ENCODE measurements at regions not wholly inside any gene's neighbourhood (a gene's known extent, or its start where the extent isn't known, plus 50 kb on each side); places are given as distances from the start of the nearest gene placed in this dataset.

DNA sequence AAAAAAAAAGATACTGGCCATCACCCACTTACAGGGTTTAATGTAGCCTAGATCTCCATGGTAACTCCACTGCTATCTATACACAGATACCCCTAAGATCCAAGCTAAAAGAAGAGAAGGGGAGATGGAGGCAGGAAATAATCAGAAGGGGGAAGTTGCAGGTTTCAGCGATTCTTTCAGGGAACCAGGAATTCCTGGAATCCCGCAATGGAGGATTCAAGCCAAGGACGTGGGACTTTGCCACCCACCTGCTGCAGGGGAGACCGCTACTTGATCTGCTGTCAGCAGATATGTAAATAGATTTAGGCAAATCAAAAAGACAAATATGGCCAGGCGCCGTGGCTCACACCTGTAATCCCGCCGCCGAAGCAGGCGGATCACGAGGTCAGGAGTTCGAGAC, 121.1 kb downstream of the AIPL1 start:
- no peak for TF ChIP-seq EZH2phosphoT487 (IDR thresholded peaks at IDR 0.05; ENCODE audit: low read depth, severe bottlenecking, unreplicated experiment)
- TF ChIP-seq, protein P1, sequence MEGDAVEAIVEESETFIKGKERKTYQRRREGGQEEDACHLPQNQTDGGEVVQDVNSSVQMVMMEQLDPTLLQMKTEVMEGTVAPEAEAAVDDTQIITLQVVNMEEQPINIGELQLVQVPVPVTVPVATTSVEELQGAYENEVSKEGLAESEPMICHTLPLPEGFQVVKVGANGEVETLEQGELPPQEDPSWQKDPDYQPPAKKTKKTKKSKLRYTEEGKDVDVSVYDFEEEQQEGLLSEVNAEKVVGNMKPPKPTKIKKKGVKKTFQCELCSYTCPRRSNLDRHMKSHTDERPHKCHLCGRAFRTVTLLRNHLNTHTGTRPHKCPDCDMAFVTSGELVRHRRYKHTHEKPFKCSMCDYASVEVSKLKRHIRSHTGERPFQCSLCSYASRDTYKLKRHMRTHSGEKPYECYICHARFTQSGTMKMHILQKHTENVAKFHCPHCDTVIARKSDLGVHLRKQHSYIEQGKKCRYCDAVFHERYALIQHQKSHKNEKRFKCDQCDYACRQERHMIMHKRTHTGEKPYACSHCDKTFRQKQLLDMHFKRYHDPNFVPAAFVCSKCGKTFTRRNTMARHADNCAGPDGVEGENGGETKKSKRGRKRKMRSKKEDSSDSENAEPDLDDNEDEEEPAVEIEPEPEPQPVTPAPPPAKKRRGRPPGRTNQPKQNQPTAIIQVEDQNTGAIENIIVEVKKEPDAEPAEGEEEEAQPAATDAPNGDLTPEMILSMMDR (IDR thresholded peaks at IDR 0.05; ENCODE audit: poor library complexity), result no peak
